Motor neuron (in vitro differentiated cells): ENCODE measurements at regions not wholly inside any gene's neighbourhood (a gene's known extent, or its start where the extent isn't known, plus 50 kb on each side); places are given as distances from the start of the nearest gene placed in this dataset.
"Not testable (repeated sequence)": the region's sequence is repeated elsewhere in the genome, so short reads cannot be mapped to it uniquely, and the experiment has no call there.

Experiments
- ATAC-seq, 8 experiments: fragments of 200-7000 bp; cut with Tn5 transposase; replicated peaks in 6 of 8; 2 replicates each; pipeline ENCODE4 v1.8.0; 2021; ENCODE audit warnings: mild to moderate bottlenecking in 8 of 8, moderate library complexity in 8 of 8
- H3K27ac ChIP-seq, 2 donors: fragments of 250-450 bp; sonication (Bioruptor Pico); 2 replicates each; pipeline ENCODE4 v1.9.0; 2021; ENCODE audit warnings: antibody characterized with exemption in 2 of 2, mild to moderate bottlenecking in 2 of 2, moderate library complexity in 1 of 2
- H3K4me1 ChIP-seq, 2 donors: fragments of 250-450 bp; sonication (Bioruptor Pico); replicated peaks in 1 of 2; 2 replicates each; pipeline ENCODE4 v1.6.1; 2021; ENCODE audit warnings: antibody characterized with exemption in 2 of 2, mild to moderate bottlenecking in 2 of 2, moderate library complexity in 1 of 2
- H3K4me3 ChIP-seq, 5 donors: fragments of 250-450 bp; sonication (Bioruptor Pico); 2 replicates each; pipeline ENCODE4 v1.9.0; 2021; ENCODE audit warnings: antibody characterized with exemption in 5 of 5, mild to moderate bottlenecking in 5 of 5, moderate library complexity in 4 of 5
- WGBS, 10 experiments: fragments of 450-650 bp; shearing (Covaris generic); methylation state at CpG; one replicate each; pipeline ENCODE4 v1.0.0; 2022; 5-methylcytosine and 5-hydroxymethylcytosine counted together
- in situ Hi-C, 9 experiments: fragments of 400-800 bp; cut with MboI; loops; one replicate each; pipeline ENCODE4 v1.15.0; 2021; ENCODE audit warnings: low sequenced_read_pairs in 9 of 9, low pct_unique_long_range_greater_than_20kb in 2 of 9; ENCODE audit not compliant: unreplicated experiment in 9 of 9

- H3K4me1 ChIP-seq: no peaks in the 10 kb centered on the region
- 0 to 90% (median 54%) methylated on average over 1 to 3 of the region's 3 CpGs; no CpG with 5 or more reads in 4 of the 10 experiments for WGBS, 10 experiments
- no peak for ATAC-seq
- H3K27ac ChIP-seq: no peak overlapping the region
- in situ Hi-C loops: loop anchor here in 1 of 9 experiments (25.0 kb wide), 2 partner anchors 313 to 488 kb away; no protein-coding TSS in a partner anchor
- no peak overlapping the region for H3K4me3 ChIP-seq
Measured at GRCh38 chr12:87349681-87350080, 679.5 kb downstream of the C12orf50 start.

- WGBS, 10 experiments: 0 to 100% (median 60%) methylated on average over 1 to 3 of the region's 3 CpGs; no CpG with 5 or more reads in 1 of the 10 experiments
- no peak overlapping the region for H3K4me3 ChIP-seq
- in situ Hi-C loops: loop anchor here in 1 of 9 experiments (25.0 kb wide), 1 partner anchor 314 kb away; no protein-coding TSS in a partner anchor
- ATAC-seq: no peak
- H3K27ac ChIP-seq: no peak overlapping the region
- H3K4me1 ChIP-seq: no peaks in the 10 kb centered on the region
Measured at GRCh38 chr12:87348071-87348470, 681.1 kb downstream of the C12orf50 start.

GRCh38 chr12:87344699-87345098 is 684.5 kb downstream of the C12orf50 start:
- Histone ChIP-seq H3K27ac (no peak overlapping the region), H3K4me3 (no peak overlapping the region), H3K4me1 (no peaks in the 10 kb centered on the region)
- no peak for ATAC-seq
- in situ Hi-C loops: loop anchor here in 1 of 9 experiments (25.0 kb wide), 1 partner anchor 318 kb away; no protein-coding TSS in a partner anchor
- WGBS, 10 experiments: 0 to 90% (median 66%) methylated on average over 2 to 4 of the region's 4 CpGs

- in situ Hi-C loops: loop anchor here in 1 of 9 experiments (25.0 kb wide), 1 partner anchor 324 kb away; no protein-coding TSS in a partner anchor
- H3K4me1 ChIP-seq: peaks cover 0 to 3% of the 10 kb centered on the region in 2 donors
- ATAC-seq: no peak
- no peak overlapping the region for H3K27ac ChIP-seq
- no peak overlapping the region for H3K4me3 ChIP-seq
- 0 to 100% (median 43%) methylated on average over 1 to 2 of the region's 2 CpGs; no CpG with 5 or more reads in 3 of the 10 experiments for WGBS, 10 experiments
Measured at GRCh38 chr12:87338681-87339080, 690.5 kb downstream of the C12orf50 start.

GRCh38 chr12:87336814-87337336 is 692.3 kb downstream of the C12orf50 start:
- WGBS, 10 experiments: 7 to 100% (median 72%) methylated on average over 1 to 2 of the region's 2 CpGs
- H3K27ac ChIP-seq: no peak overlapping the region
- peaks cover 0 to 10% of the 10 kb centered on the region in 2 donors for H3K4me1 ChIP-seq
- ATAC-seq: no peak
- H3K4me3 ChIP-seq: no peak overlapping the region
- in situ Hi-C loops: loop anchor here in 1 of 9 experiments (25.0 kb wide), 1 partner anchor 325 kb away; no protein-coding TSS in a partner anchor

GRCh38 chr12:87332987-87333726 is 696.0 kb downstream of the C12orf50 start:
- Histone ChIP-seq H3K4me1 (peaks cover 0 to 10% of the 10 kb centered on the region in 2 donors), H3K4me3 (no peak overlapping the region), H3K27ac (no peak overlapping the region)
- 10 to 82% (median 39%) methylated on average over 4 to 5 of the region's 5 CpGs; no CpG with 5 or more reads in 3 of the 10 experiments for WGBS, 10 experiments
- no peak for ATAC-seq
- in situ Hi-C loops: loop anchor here in 1 of 9 experiments (25.0 kb wide), 1 partner anchor 329 kb away; no protein-coding TSS in a partner anchor

- in situ Hi-C loops: loop anchor here in 1 of 9 experiments (25.0 kb wide), 1 partner anchor 332 kb away; no protein-coding TSS in a partner anchor
- ATAC-seq, H3K27ac ChIP-seq, H3K4me3 ChIP-seq, H3K4me1 ChIP-seq: not testable (repeated sequence)
- WGBS, 10 experiments: 100% methylated on average over 1 of the region's 30 CpGs; no CpG with 5 or more reads in 9 of the 10 experiments
Measured at GRCh38 chr12:87330071-87330555, 699.1 kb downstream of the C12orf50 start.

- Histone ChIP-seq H3K4me1 (peaks cover 0 to 7% of the 10 kb centered on the region in 2 donors), H3K27ac (no peak overlapping the region), H3K4me3 (no peak overlapping the region)
- 6 to 100% (median 94%) methylated on average over 1 to 2 of the region's 2 CpGs; no CpG with 5 or more reads in 1 of the 10 experiments for WGBS, 10 experiments
- no peak for ATAC-seq
- in situ Hi-C loops: loop anchor here in 1 of 9 experiments (25.0 kb wide), 1 partner anchor 333 kb away; no protein-coding TSS in a partner anchor
Measured at GRCh38 chr12:87329076-87329863, 699.9 kb downstream of the C12orf50 start.

GRCh38 chr12:87323369-87323768 is 705.8 kb downstream of the C12orf50 start:
- 0 to 100% (median 70%) methylated on average over 1 of the region's 1 CpG; no CpG with 5 or more reads in 2 of the 10 experiments for WGBS, 10 experiments
- no peak for ATAC-seq
- Histone ChIP-seq H3K4me3 (no peak overlapping the region), H3K4me1 (no peaks in the 10 kb centered on the region), H3K27ac (no peak overlapping the region)
- in situ Hi-C loops: no loop called here

- H3K27ac ChIP-seq: no peak overlapping the region
- ATAC-seq: no peak
- no peaks in the 10 kb centered on the region for H3K4me1 ChIP-seq
- H3K4me3 ChIP-seq: no peak overlapping the region
- in situ Hi-C loops: no loop called here
Measured at GRCh38 chr12:87320724-87321123, 708.5 kb downstream of the C12orf50 start.

GRCh38 chr12:87317302-87317701 is 711.9 kb downstream of the C12orf50 start:
- no peak overlapping the region for H3K27ac ChIP-seq
- no peak overlapping the region for H3K4me3 ChIP-seq
- WGBS, 10 experiments: 19 to 96% (median 75%) methylated on average over 2 to 4 of the region's 4 CpGs
- in situ Hi-C loops: no loop called here
- no peaks in the 10 kb centered on the region for H3K4me1 ChIP-seq
- peak in 1 of 8 experiments; percentile 49 for ATAC-seq

- no peak for ATAC-seq
- in situ Hi-C loops: no loop called here
- Histone ChIP-seq H3K27ac (no peak overlapping the region), H3K4me3 (no peak overlapping the region), H3K4me1 (no peaks in the 10 kb centered on the region)
- 0 to 100% (median 80%) methylated on average over 1 of the region's 1 CpG; no CpG with 5 or more reads in 1 of the 10 experiments for WGBS, 10 experiments
Measured at GRCh38 chr12:87311206-87311605, 718.0 kb downstream of the C12orf50 start.
